H1 (cell line): ENCODE measurements at regions not wholly inside any gene's neighbourhood (a gene's known extent, or its start where the extent isn't known, plus 50 kb on each side); places are given as distances from the start of the nearest gene placed in this dataset.

Experiments
- CTCF ChIA-PET: fragments of 300-600 bp; sonication (Branson Sonifier 250); formaldehyde crosslinking; loops from one replicate; lab custom pipeline; 2021; ENCODE audit not compliant: partially characterized antibody; lab: Charles Lee
- POLR2A ChIA-PET: fragments of 300-600 bp; sonication (Branson Sonifier 250); formaldehyde crosslinking; loops from one replicate; lab custom pipeline; 2021; ENCODE audit warnings: inconsistent platforms; ENCODE audit not compliant: partially characterized antibody; lab: Charles Lee
- DNase-seq, 2 experiments: peaks; one replicate each; pipeline versions ENCODE4 v3.0.0 to v3.0.0-alpha.2; 2010 to 2022; ENCODE audit warnings: low spot score in 2 of 2, low read depth in 1 of 2, mixed read lengths in 1 of 2
- FAIRE-seq: peaks from 2 replicates; lab custom pipeline; 2011; peaks lifted over from hg19 to GRCh38; lab: Jason Lieb, UNC
- H2AFZ ChIP-seq: 2 replicates; pipeline ENCODE4 v1.8.1; 2012; ENCODE audit warnings: low read length, inconsistent platforms
- H2AK5ac ChIP-seq: 2 replicates; pipeline ENCODE4 v1.6.1; 2013; ENCODE audit warnings: low read depth, low read length
- H2BK120ac ChIP-seq: replicated peaks from 2 replicates; pipeline ENCODE3; 2013; ENCODE audit warnings: low read depth, low read length, inconsistent platforms
- H2BK12ac ChIP-seq: 2 replicates; pipeline ENCODE4 v1.6.1; 2013; ENCODE audit warnings: low read depth, low read length
- H2BK15ac ChIP-seq: 2 replicates; pipeline ENCODE4 v1.6.1; 2013; ENCODE audit warnings: low read length
- H2BK20ac ChIP-seq: 2 replicates; pipeline ENCODE4 v1.6.1; 2013; ENCODE audit warnings: low read length
- H2BK5ac ChIP-seq: 2 replicates; pipeline ENCODE4 v1.6.1; 2013; ENCODE audit warnings: low read depth, low read length
- H3K14ac ChIP-seq: 2 replicates; pipeline ENCODE4 v1.6.1; 2013; ENCODE audit warnings: inconsistent platforms; ENCODE audit not compliant: insufficient read length
- H3K18ac ChIP-seq: 2 replicates; pipeline ENCODE4 v1.6.1; 2013; ENCODE audit warnings: low read length; ENCODE audit errors: extremely low read depth
- H3K23ac ChIP-seq: 2 replicates; pipeline ENCODE4 v1.6.1; 2013; ENCODE audit warnings: inconsistent platforms; ENCODE audit not compliant: insufficient read length
- H3K23me2 ChIP-seq: 2 replicates; pipeline ENCODE4 v1.6.1; 2013; ENCODE audit warnings: low read depth, low read length
- H3K27ac ChIP-seq: 2 replicates; pipeline ENCODE4 v1.6.1; 2011; ENCODE audit warnings: low read depth, low read length, inconsistent platforms
- H3K27me3 ChIP-seq, 4 experiments: replicated peaks in 1 of 4; 1 replicate in 1 of 4; 2 replicates in 3 of 4; pipeline versions ENCODE4 v1.6.1 to v1.8.1; 2011 to 2013; ENCODE audit warnings: low read length in 3 of 4, mild to moderate bottlenecking in 3 of 4, inconsistent platforms in 2 of 4, mixed read lengths in 2 of 4, moderate library complexity in 1 of 4; ENCODE audit not compliant: control insufficient read depth in 3 of 4, insufficient read depth in 3 of 4; ENCODE audit errors: extremely low read depth in 1 of 4
- H3K36me3 ChIP-seq, 4 experiments: 2 replicates each; pipeline versions ENCODE4 v1.6.1 to v1.8.1; 2011 to 2013; ENCODE audit warnings: mild to moderate bottlenecking in 4 of 4, low read length in 3 of 4, moderate library complexity in 2 of 4, control low read depth in 1 of 4, inconsistent platforms in 1 of 4; ENCODE audit not compliant: insufficient read depth in 4 of 4, control insufficient read depth in 2 of 4
- H3K4ac ChIP-seq: replicated peaks from 2 replicates; pipeline ENCODE3; 2013; ENCODE audit warnings: low read length, low read depth, mixed read lengths, inconsistent platforms; ENCODE audit not compliant: insufficient read length
- H3K4me1 ChIP-seq, 4 experiments: replicated peaks in 1 of 4; 1 replicate in 1 of 4; 2 replicates in 3 of 4; pipeline versions ENCODE4 v1.6.1 to v1.8.1; 2011 to 2013; ENCODE audit warnings: low read length in 3 of 4, inconsistent platforms in 2 of 4, mixed read lengths in 1 of 4; ENCODE audit not compliant: insufficient read depth in 4 of 4, control insufficient read depth in 3 of 4
- H3K4me2 ChIP-seq, 2 experiments: 2 replicates each; pipeline versions ENCODE4 v1.6.1 to v1.8.1; 2011 to 2013; ENCODE audit warnings: low read depth in 2 of 2, low read length in 2 of 2, control low read depth in 1 of 2, inconsistent platforms in 1 of 2, mild to moderate bottlenecking in 1 of 2; ENCODE audit not compliant: insufficient read depth in 1 of 2
- H3K4me3 ChIP-seq, 4 experiments: fragments of 200-600, 300-600 bp in 1 of 4; sonication (generic), shearing (Covaris generic), sonication (Bioruptor Twin) in 1 of 4; 2 replicates each; pipeline versions ENCODE4 v1.5.1 to v1.8.1; 2011 to 2016; ENCODE audit warnings: low read length in 4 of 4, low read depth in 3 of 4, control low read depth in 2 of 4, inconsistent platforms in 2 of 4, mild to moderate bottlenecking in 2 of 4, mixed read lengths in 1 of 4, moderate library complexity in 1 of 4; ENCODE audit not compliant: insufficient read depth in 2 of 4; ENCODE audit errors: extremely low read depth in 1 of 4
- H3K56ac ChIP-seq: replicated peaks from 2 replicates; pipeline ENCODE3; 2013; ENCODE audit warnings: low read depth, mild to moderate bottlenecking, mixed read lengths, low read length, inconsistent platforms; ENCODE audit not compliant: insufficient read length
- H3K79me1 ChIP-seq: 2 replicates; pipeline ENCODE4 v1.6.1; 2013; ENCODE audit warnings: low read depth, low read length, control low read depth
- H3K79me2 ChIP-seq, 2 experiments: 2 replicates each; pipeline versions ENCODE4 v1.6.1 to v1.8.1; 2012 to 2013; ENCODE audit warnings: low read length in 2 of 2, mild to moderate bottlenecking in 2 of 2, inconsistent platforms in 1 of 2; ENCODE audit not compliant: insufficient read depth in 2 of 2, control insufficient read depth in 1 of 2
- H3K9ac ChIP-seq, 4 experiments: replicated peaks in 1 of 4; 1 replicate in 1 of 4; 2 replicates in 3 of 4; pipeline versions ENCODE4 v1.6.1 to v1.8.1; 2011 to 2013; ENCODE audit warnings: low read depth in 3 of 4, low read length in 3 of 4, control low read depth in 2 of 4, mild to moderate bottlenecking in 2 of 4, moderate library complexity in 2 of 4, inconsistent platforms in 1 of 4; ENCODE audit errors: extremely low read depth in 1 of 4
- H3K9me3 ChIP-seq, 2 experiments: 2 replicates each; pipeline versions ENCODE4 v1.6.1 to v1.8.1; 2012 to 2013; ENCODE audit warnings: mild to moderate bottlenecking in 2 of 2, moderate library complexity in 2 of 2, control low read depth in 1 of 2, inconsistent platforms in 1 of 2, low read depth in 1 of 2, low read length in 1 of 2, mixed read lengths in 1 of 2; ENCODE audit not compliant: insufficient read depth in 2 of 2
- H4K20me1 ChIP-seq, 2 experiments: replicated peaks in 1 of 2; 2 replicates each; pipeline versions ENCODE3 to v1.8.1; 2011 to 2013; ENCODE audit warnings: inconsistent platforms in 2 of 2, low read length in 2 of 2, mild to moderate bottlenecking in 1 of 2; ENCODE audit not compliant: insufficient read depth in 2 of 2, control insufficient read depth in 1 of 2
- H4K5ac ChIP-seq: 2 replicates; pipeline ENCODE4 v1.6.1; 2013; ENCODE audit warnings: low read length, low read depth, mixed read lengths, inconsistent platforms; ENCODE audit not compliant: insufficient read length
- H4K8ac ChIP-seq: 2 replicates; pipeline ENCODE4 v1.8.0; 2013; ENCODE audit warnings: mild to moderate bottlenecking, moderate library complexity, low read length, inconsistent platforms; ENCODE audit not compliant: insufficient read depth; ENCODE audit errors: extremely low read depth
- H4K91ac ChIP-seq: replicated peaks from 2 replicates; pipeline ENCODE3; 2013; ENCODE audit warnings: low read length, mixed read lengths, inconsistent platforms; ENCODE audit not compliant: insufficient read length
- CHD1 ChIP-seq: IDR thresholded peaks from 2 replicates; pipeline ENCODE4 v1.6.1; 2012; ENCODE audit warnings: low read depth, low read length, improper control_type of control experiment
- EZH2 ChIP-seq: fragments of 200-600 bp; sonication (generic); IDR thresholded peaks from 2 replicates; pipeline ENCODE4 v1.7.1; 2012; ENCODE audit warnings: low read depth, mild to moderate bottlenecking, moderate library complexity, low read length, inconsistent platforms; ENCODE audit not compliant: severe bottlenecking
- FOSL1 ChIP-seq: IDR thresholded peaks from 2 replicates; pipeline ENCODE4 v1.6.1; 2011; ENCODE audit warnings: mild to moderate bottlenecking, low read depth, low read length, moderate library complexity; ENCODE audit not compliant: insufficient read depth
- NANOG ChIP-seq: IDR thresholded peaks from 2 replicates; pipeline ENCODE4 v1.6.1; 2011; ENCODE audit warnings: low read length, low read depth, mild to moderate bottlenecking, inconsistent platforms; ENCODE audit not compliant: insufficient read depth, poor library complexity, severe bottlenecking
- POLR2A ChIP-seq, 2 experiments: IDR thresholded peaks; 1 replicate in 1 of 2; 2 replicates in 1 of 2; pipeline ENCODE4 v1.6.1; 2011; ENCODE audit warnings: low read depth in 2 of 2, low read length in 2 of 2, mild to moderate bottlenecking in 2 of 2; ENCODE audit errors: control extremely low read depth in 1 of 2
- WGBS, 2 experiments: shearing (Covaris generic) in 1 of 2; methylation state at CpG; one replicate each; pipeline versions ENCODE4 v1.1.6 to v1.1.7; 2013 to 2015; ENCODE audit warnings: low lambda C conversion rate in 2 of 2, mixed read lengths in 2 of 2, inconsistent platforms in 1 of 2, low coverage in 1 of 2, missing lambda C conversion rate in 1 of 2; ENCODE audit not compliant: insufficient replicate concordance in 2 of 2, insufficient coverage in 1 of 2, insufficient read length in 1 of 2; ENCODE audit errors: extremely low coverage in 1 of 2, missing lambda C conversion rate in 1 of 2; 5-methylcytosine and 5-hydroxymethylcytosine counted together

GRCh38 chr4:130640592-130640991 is 1544.6 kb downstream of the C4orf33 start:
- no peak overlapping the region for H2BK12ac ChIP-seq
- no peaks in the 10 kb centered on the region for H3K9me3 ChIP-seq
- no peak overlapping the region for H3K9ac ChIP-seq
- no peak overlapping the region for H2BK120ac ChIP-seq
- H3K4me3 ChIP-seq = no peak overlapping the region
- no peak overlapping the region for H3K56ac ChIP-seq
- H3K4me2 ChIP-seq = no peak overlapping the region
- H3K18ac ChIP-seq = no peak overlapping the region
- no peak overlapping the region for H2BK5ac ChIP-seq
- H3K4me1 ChIP-seq = no peaks in the 10 kb centered on the region
- no peak overlapping the region for H4K8ac ChIP-seq
- H3K23ac ChIP-seq = no peak overlapping the region
- H4K5ac ChIP-seq = no peak overlapping the region
- no peaks in the 10 kb centered on the region for H3K79me2 ChIP-seq
- no peaks in the 10 kb centered on the region for H3K36me3 ChIP-seq
- FAIRE-seq (no peak), DNase-seq (no peak)
- no peaks in the 10 kb centered on the region for H3K79me1 ChIP-seq
- no peak overlapping the region for H2BK15ac ChIP-seq
- H4K91ac ChIP-seq = no peak overlapping the region
- H2BK20ac ChIP-seq = no peak overlapping the region
- H3K14ac ChIP-seq = no peak overlapping the region
- CTCF ChIA-PET = no interaction called here
- H3K27me3 ChIP-seq = no peaks in the 10 kb centered on the region
- H2AK5ac ChIP-seq = no peak overlapping the region
- TF ChIP-seq FOSL1 = no peak
- TF ChIP-seq NANOG = no peak
- TF ChIP-seq POLR2A (IDR thresholded peaks at IDR 0.05; ENCODE audit: control extremely low read depth in 1 of 2, low read depth in 2 of 2, low read length in 2 of 2) = no peak
- no peak for TF ChIP-seq EZH2
- TF ChIP-seq CHD1 = no peak
- 77% methylated on average over 2 of the region's 2 CpGs; no CpG with 5 or more reads in 1 of the 2 experiments for WGBS, 2 experiments
- no peak overlapping the region for H2AFZ ChIP-seq
- no peaks in the 10 kb centered on the region for H4K20me1 ChIP-seq
- H3K4ac ChIP-seq = no peak overlapping the region
- no peaks in the 10 kb centered on the region for H3K23me2 ChIP-seq
- POLR2A ChIA-PET = no interaction called here
- H3K27ac ChIP-seq = no peak overlapping the region
